Erythroblast (primary cell): ENCODE measurements at regions not wholly inside any gene's neighbourhood (a gene's known extent, or its start where the extent isn't known, plus 50 kb on each side); places are given as distances from the start of the nearest gene placed in this dataset.

Experiments
- GATA1 ChIP-seq: IDR thresholded peaks from 2 replicates; pipeline ENCODE4 v1.6.1; 2011; ENCODE audit warnings: low read depth, mild to moderate bottlenecking, control low read depth, low read length, moderate library complexity
- POLR2A ChIP-seq: IDR thresholded peaks from 2 replicates; pipeline ENCODE4 v1.6.1; 2011; ENCODE audit warnings: mild to moderate bottlenecking, low read length

DNA sequence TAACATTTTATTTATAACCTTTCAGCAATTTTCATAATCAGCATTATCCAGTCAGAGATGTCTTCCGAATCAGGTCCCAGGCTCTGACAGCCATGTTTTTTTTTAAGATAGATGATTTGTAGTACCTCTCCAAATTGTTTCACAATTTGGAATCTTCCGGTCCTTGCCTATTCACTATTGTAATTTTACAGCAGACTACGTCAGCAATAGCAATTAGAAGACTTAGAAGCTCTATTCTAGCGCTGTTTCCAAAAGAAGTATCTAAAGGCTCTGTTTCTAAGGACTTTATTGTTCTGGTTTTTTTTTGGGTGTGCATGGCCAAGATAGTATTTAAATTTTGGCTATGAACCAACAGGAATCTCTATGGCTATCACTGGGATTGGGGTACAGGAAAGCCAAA is 94.6 kb upstream of the PELI1 start:
- no peak for TF ChIP-seq POLR2A
- TF ChIP-seq GATA1: no peak
